OCI-M2 (cell line): ENCODE measurements at regions not wholly inside any gene's neighbourhood (a gene's known extent, or its start where the extent isn't known, plus 50 kb on each side); places are given as distances from the start of the nearest gene placed in this dataset.
"Not testable (repeated sequence)": the region's sequence is repeated elsewhere in the genome, so short reads cannot be mapped to it uniquely, and the experiment has no call there.

ENCODE experiments used
- DNase-seq: peaks from one replicate; lab custom pipeline; 2025; ENCODE audit not compliant: unreplicated experiment; lab: John Stamatoyannopoulos, UW

DNA sequence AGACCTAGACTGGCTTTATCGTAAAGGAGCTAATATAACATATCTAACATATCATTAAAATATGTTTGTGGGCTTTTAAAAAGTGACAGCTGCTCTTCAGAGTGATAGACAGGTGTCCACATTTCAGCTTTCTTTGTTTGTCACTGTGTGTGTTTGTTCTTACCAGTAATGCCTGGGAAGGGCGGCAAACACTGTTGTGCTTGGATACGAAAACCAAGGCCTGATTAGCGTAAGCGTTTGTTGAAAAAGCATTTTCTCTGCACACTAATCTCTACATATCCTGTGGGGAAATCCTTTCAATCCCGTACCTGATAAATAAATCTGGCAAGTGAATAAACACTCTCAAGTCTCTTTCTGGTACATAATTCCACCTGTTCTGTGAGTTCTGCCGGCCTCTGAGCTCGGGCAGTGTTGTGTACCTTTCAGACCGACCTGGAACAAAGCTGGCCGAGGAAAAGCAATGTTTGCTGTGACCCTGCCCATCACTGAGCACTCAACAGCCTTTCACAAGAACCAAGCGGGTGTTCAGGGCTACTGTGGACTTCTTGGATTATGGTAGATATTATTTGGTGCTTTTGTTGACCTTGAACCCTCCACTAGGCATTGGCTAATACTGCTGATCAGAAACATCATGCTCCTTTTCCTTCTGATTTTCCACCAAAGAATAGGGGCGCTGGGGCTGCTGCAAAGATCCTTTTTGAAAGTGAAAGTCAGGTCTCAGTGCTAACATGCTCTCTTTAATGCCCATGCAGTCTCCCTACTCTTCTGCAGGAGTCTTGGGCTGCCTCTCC is 100.4 kb downstream of the CD83 start:
- no peak for DNase-seq

DNA sequence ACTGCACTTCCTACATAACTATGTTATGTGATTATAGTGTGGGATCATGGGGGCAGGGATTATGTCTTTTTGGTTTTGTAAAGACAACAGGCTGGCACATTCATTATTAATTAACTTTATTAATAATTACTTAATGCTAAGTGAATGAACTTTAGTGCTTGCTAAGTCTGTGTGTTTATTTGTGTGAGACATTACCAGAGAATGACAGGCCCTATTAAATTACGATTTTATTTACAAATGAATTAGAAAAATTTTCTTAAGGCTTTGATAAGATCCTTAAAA is 100.9 kb downstream of the CD83 start:
- DNase-seq, result no peak

DNA sequence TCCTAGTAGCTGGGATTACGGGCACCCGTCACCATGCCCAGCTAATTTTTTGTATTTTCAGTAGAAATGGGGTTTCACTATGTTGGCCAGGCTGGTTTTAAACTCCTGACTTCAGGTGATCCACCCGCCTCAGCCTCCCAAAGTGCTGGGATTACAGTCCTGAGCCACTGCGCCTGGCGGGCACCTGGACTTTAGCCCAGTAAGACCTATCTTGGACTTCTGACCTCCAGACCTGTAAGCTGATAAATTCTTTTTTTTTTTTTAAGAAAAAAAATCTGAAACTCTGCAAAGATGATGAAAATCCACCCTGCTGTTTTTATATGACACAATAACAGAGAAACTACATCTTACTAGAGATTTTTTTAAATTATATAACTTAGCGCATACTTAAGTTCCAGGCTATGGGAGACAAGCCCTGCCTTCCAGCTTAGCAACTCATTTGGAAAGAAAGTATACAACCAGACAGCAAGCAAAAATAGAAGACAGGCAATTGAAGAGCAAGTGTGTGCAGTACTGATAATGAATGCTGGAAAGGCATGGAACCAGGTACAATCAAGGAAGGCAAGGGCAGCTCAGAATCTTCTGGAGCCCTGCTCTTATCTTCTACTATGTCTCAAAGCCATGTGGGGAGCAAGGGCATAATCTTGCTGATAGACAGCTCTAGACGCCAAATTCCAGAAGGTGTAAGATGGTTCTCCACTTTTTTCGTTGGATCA is 104.2 kb downstream of the CD83 start:
- no peak for DNase-seq

DNA sequence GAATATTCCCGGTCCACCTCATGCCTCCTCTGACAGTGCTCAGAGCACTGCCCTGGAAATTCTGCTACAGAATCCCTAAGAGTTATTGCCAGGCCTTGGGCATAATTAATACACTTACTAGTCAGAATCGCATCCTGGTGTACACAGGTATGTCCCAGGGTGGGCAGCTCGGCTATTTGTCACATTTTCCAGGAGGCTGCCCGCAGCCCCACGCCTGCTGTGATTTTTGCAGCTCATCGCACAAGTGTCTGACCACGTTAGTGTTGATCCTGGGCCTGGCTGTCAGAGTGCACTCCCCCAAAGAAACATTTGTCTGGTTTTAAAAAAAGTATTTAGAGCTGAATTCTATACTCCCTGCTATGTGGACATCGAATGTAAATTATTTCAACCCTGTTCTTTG is 105.4 kb downstream of the CD83 start:
- DNase-seq, result no peak

DNA sequence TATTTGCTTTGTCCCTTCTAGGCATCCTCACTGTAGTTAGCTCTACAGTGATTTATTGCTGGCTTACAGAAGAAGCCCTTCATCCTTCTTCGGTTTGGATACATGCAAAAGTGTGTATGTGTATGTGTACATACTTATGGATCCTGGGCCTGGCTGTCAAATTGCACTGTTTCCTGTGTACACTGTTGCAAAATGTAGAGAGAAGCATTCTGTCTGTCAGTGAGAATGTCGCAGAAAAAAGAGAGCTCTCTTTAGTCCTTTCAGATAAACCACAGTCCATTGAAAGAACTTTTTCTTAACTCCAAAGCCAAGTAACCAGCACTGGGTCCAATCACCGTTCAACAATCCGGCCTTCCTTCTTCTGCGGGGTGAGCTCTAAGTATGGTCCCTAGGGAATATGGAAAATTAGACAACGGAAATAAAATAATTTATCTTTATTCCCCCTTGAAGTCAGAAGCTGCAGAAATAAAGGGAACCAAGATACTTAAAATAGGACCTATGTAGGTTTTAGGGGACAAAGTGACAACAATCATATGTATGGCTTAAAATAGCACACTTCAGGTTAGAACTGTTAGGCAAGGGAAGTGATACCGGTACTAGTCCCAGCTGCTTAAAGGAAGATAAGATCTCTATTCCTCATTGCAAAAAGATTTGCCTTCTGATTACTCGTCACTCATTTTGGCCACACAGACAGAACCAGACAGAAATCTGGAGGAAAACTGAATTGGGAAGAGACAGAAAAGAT is 107.0 kb downstream of the CD83 start:
- DNase-seq, result no peak

DNA sequence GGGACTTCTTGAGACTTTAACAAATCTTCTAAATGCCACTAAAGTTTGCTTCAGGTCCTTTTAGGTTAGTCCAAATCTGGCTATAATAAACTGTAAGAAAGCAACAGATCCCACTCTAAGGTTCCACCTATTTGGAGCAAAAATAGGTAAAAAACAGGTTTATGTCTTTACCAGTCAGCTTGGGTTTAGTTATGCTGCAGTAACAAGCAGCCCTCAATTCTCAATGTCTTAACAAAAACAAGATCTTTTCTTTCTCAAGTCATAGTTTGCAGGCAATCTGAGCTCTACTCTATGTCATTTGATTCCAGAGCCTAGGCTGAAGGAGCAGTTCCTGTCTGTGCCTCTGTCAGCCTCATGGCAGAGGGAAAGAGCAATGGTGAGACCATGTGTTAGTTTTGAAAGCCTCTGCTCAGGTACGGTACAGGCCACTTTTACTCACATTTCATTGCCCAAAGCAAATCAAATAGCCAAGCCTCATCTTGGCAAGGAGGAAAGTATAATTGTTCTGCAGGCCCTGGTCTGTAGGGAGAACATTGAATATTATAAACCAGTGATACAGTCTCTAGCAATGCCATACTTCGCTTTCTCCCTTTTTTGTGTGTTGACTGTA is 108.6 kb downstream of the CD83 start:
- DNase-seq, result no peak

DNA sequence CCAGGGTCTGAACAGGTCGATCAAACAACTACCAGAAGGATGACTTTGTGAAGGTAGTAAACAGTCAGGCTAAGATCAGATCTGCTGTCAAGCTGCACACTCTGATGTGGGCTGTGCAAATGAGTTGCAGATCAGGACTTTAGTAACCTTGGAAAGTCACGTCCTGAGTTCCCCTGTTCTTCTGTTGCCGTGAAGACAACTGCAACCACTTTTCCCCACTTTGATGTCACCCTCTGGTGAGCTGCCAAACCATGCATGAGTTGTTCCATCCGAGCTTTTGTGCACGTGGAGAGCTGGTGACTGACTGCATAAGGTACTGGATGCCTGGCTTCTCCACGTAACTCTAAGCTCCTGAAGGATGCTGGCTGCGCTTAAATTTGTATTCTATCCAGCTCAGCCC is 111.0 kb downstream of the CD83 start:
- no peak for DNase-seq

DNA sequence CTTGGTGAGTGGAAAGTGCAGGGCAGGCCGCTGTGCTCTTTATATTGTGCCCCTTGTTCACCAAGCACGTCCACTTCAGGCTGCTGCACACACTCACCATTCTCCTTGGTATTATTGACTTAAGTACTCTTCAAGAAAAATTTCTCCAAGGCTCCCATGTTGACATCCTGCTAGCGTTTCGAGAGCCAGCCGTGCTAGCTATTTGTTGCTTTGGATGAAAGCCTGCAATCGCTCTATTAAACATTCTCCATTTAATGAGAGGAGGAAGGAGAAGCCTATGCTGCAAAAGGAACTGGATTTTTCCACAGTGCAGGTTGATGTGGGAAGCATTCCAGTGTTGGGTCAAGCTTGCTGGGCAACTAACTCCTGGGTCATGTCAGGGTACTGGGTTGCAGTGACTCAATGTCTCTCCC is 113.5 kb downstream of the CD83 start:
- no peak for DNase-seq

DNA sequence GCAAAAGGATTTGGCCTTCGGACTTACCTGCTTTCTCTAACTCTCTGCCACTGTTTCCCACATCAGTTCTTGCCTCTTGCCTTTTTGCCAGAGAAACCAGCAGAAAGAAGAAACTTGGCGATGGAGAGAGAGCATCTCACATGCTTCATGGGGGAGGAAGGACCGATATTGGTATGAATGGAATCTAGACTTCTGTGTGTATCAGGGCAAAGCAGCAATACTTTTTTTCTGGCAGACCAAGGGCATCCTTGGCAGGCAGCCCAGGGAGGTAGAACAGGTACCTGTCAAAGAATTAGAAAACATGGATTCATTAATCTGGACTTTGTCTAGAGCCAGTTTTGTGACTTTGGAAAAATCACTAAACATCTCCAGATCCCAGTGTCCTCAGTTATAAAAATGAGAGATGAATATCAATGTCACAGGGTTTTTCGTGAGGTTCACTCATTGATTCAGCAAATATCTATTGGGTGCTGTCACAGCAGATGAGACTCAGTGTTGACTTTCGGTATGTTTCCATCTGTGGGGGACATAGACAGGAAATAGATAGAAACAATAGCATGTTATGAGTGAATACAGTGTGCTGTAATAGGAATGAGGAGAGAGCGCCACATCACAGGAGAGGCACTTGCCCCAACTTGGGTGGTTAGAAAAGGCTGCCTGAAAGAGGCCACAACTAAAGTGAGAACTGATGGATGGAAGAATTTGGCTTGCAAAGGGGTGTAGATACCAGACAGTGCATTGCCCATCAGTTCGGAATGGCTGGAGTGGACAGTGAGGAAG is 114.1 kb downstream of the CD83 start:
- no peak for DNase-seq

DNA sequence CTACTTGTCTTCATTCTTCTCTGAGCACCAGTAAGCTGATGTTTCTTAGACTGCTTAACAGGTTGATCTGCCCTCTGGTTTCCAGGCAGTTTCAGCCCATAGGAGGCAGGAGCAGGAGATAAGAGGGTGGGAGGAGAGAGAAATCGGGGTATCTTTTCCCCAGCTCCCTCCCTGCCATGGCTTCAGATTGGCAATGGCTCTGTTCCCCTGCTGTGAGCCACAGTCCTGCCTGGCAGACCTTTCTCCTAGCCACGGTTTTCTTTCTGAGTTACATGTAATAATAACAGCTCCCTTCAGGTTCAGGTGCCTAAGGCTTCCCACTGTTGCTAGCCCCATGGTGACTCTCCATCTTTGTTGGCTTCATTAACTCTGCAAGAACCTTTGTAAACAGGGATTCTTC is 115.3 kb downstream of the CD83 start:
- no peak for DNase-seq

DNA sequence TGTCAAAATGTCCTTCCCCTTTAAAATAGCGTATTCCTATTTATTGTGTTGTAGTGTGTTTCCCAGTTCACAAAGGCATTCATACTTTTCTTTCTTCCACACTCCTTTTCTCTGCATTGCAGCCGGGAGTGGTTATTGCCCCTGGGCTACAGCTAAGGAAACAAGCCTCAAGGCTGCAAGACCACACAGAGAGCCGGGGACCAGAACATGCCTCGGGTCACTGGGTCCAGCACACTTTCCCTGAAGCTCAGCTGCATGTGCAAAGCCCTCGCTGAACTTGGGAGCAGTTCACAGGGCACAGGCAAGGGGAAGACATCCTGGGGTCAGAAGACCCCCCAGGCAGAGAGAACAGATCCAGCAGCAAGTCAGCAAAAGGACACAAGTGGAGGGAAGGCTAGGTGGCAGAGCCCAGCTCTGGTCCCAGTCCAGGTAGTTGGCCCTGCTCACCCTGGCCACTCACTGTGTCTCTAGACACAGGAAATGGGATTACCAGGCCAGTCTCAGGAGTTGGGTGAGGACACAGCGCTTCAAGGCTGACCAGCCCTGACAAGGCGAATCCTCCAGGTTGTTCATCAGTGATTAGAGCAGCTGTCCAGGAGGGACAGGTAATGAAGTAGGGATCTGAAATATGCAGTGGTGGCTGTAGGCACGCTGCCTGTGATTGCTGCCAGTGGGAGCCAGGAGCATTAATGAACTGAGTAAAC is 118.2 kb downstream of the CD83 start:
- DNase-seq, result no peak

DNA sequence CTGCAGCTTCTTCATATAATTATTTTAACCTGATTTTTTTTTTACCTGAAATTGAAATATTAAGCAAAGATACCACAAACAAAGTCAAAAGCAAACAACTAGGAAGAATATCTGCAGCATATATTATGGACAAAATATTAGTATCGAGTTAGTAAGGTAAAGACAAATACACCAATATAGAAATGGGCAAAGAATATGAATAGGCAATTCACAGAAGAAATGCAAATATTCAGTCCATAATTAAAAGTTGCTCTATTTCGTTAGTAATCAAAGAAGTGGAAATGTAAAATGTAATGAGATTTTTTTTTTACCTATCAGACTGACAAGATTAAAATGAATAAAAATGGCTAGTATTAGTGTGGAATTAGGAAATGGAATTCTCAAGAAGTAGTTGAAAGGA is 121.5 kb downstream of the CD83 start:
- no peak for DNase-seq

DNA sequence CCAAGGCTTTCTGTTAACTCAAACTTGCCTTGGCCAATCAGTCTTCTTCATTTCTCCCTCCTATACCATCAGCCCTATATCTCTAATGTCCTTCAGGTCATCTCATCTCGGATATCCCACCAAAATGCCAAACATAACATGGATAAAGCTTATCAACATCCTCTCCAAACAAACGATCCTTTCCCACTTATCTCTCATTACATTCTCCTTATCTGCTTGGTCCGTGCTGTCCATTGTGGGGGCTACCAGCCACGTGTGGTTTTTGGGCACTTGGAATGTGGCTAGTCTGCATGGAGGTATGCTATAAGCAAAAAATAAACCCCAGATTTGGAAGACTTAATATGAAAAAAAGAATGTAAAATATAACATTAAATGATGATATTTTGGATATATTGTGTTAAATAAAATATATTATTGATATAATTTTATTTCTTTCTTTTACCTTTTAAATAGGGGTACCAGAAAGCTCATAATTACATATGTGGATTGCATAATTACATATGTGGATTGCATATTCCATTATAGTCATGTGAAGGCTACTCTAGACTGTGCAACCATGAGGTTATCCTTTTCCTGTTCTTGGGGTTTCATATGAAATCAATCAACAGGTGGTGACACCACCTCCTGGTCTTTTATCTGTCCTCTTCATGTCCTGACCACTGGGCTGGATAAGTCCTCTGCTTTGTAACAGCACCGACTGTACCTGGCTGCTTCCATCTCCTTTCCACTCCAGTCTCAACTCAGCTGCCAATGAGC is 123.0 kb downstream of the CD83 start:
- no peak for DNase-seq

DNA sequence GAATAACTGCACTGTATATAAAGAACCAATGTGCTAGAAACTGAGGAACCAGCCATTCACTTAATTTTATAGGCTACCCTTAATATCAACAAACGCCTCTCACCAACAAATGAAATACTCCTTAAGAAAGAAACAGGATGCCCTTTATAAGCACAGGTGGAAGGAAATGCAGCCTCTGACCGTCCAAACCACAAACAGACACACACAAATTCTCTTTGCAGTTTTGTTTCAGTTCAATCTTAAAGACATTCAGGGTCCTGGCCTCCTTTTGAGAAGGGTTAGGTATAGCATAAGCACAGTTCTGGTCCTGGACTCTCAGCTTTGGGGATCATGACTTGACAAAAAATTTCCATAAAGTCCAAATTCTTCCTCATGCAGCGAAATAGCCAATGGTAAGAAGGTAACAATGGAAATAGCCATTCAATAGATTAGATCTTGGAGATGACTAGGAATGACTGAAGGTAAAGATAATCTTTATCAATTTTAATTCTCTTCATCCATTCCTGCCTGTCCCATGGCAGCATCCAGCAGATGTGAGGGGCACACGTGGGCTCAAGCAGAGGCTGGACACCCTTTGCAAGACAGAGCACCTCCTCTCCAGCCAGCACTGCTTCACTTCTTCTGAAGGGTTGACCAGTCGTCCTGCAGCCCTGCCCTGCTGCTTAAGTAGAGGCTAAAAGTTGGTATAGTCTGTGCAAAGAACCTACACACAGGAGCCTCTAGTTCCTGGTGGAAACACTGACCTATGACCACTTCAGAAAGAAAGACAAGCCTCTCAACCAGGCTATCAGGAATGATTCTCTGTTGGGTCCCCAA is 123.9 kb downstream of the CD83 start:
- no peak for DNase-seq

DNA sequence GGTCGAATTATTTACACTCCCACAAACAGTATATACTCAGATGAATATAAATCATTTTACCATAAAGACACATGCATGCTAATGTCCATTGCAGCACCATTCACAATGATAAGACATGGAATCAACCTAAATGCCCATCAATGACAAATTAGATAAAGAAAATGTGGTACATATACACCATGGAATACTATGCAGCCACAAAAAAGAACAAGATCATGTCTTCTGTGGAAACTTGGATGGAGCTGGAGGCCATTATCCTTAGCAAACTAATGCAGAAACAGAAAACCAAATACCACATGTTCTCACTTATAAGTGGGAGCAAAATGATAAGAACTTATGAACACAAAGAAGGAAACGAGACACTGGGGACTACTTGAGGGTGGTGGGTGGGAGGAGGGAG is 125.3 kb downstream of the CD83 start:
- not testable (repeated sequence) for DNase-seq

DNA sequence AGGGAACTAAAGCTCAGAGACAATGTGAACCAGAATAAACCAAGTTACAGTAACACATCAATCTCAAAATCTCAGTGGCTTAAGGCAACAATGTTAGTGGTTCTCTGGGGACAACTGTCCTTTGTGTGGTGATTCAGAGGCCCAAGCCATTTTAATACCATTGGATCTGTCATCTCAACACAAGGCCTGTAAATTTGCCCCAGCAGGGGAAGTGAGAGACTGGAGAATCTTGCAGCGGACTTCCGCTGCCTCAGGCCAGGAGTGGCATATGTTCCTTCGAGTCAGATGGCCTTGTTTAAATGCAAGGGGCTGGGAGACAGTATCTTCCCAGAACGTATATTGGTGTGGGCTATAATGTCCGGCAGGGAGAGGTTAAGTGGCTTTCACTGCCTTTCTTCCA is 126.0 kb downstream of the CD83 start:
- DNase-seq, result no peak

DNA sequence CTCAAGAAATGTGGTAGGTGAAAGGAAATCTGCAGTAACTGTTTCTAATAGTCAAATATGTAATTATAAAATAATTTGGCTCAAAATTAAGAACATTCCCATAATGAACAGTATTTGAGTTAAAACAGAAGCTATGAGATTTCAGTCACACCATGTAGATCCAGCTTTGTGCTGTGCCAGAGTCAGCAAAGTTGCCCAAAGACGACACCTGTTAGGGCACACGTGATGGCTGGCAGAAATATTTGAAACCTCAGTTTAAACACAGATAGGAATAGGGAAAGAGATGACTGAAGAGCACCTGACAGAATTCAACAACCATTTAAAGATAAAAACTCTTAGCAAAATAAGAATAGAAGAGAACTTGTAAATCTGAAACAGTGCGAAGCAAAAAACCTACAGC is 129.3 kb downstream of the CD83 start:
- DNase-seq, result no peak

DNA sequence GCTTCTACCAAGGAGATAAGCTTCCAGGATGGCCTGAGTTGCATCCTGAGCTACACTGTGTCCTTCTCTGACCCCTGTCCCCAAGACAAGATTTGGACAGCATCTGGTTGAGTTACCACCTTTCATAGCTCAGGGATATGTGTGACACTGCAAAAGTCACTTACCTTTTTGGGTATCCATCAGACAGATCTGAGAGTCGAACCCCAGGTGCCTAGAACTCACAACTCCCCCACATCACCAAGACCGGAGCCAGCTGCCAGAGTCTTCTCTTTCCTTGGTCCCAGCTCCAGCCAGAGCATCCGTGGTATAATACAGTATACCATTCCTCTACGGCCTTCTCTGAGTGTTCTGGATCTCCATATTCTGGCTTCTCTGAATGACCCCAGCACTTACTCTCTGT is 133.0 kb downstream of the CD83 start:
- DNase-seq, result no peak

DNA sequence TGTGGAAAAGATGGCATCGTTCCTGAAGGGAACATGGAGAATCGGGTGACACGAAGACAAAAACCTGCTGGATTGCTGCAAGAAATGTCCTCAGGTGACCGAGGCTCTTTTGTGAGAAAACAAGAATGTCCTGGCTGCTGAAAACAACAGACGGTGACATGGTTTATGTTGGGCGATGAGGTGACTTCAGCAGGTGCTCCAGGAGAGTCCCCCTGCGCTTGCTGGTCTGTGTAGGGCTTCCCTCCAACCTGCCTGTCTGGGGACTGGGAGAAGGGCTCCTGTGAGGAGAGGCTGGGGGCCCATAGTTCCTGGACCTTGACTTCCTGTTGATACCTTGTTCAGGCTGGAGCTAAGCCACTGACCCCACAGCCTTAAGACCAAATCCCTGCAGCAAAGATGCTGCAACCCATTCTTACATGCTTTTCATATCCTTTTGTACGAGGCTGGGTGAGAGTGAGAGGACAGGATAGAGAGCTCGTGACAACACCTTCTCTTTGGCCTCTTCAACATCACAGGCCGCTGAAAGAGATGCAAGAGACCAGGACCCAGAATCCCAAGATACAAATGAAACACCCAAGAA is 134.8 kb downstream of the CD83 start:
- no peak for DNase-seq
